GM19239 (cell line): ENCODE measurements at regions not wholly inside any gene's neighbourhood (a gene's known extent, or its start where the extent isn't known, plus 50 kb on each side); places are given as distances from the start of the nearest gene placed in this dataset.
A peak's percentile ranks its signal among the peaks of the same experiment; 100 is the strongest.
"Not testable (repeated sequence)": the region's sequence is repeated elsewhere in the genome, so short reads cannot be mapped to it uniquely, and the experiment has no call there.

Experiments used
- DNase-seq: peaks from one replicate; pipeline ENCODE4 v3.0.0; 2011; ENCODE audit warnings: low spot score; ENCODE audit not compliant: insufficient read length
- FAIRE-seq: peaks from 2 replicates; lab custom pipeline; 2011; peaks lifted over from hg19 to GRCh38; lab: Jason Lieb, UNC

DNA sequence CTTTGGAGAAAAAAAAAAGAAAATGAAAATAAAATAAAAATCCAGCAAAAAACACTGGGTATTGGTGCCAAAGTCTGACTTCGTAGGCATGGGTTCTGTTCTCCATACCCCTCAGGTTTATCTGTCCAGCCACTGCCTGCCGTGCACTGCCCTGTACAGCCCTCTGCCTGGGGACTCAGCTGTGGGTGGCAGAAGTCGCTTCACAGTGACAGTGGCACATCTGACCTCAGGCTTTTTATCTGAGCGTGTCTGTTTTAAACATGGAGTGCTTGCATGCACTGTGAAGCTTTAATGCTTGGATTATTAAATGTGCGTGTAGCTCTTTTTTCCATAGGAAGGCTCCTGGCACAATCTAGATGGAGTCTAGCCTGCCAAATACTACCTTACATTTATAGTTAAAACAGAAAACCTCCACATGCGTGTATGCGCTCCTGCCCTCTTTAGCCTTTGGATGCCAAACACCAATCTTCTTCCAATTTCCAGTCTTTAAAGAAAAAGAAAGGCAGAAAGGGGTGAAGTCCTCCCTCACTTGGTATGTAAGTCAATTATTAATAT lies 375.5 kb downstream of the UTRN start:
- FAIRE-seq (no peak), DNase-seq (no peak)

- DNase-seq, result no peak
- FAIRE-seq, result no peak
Observed at GRCh38 chr6:144661116-144661806, 376.1 kb downstream of the UTRN start.

DNA sequence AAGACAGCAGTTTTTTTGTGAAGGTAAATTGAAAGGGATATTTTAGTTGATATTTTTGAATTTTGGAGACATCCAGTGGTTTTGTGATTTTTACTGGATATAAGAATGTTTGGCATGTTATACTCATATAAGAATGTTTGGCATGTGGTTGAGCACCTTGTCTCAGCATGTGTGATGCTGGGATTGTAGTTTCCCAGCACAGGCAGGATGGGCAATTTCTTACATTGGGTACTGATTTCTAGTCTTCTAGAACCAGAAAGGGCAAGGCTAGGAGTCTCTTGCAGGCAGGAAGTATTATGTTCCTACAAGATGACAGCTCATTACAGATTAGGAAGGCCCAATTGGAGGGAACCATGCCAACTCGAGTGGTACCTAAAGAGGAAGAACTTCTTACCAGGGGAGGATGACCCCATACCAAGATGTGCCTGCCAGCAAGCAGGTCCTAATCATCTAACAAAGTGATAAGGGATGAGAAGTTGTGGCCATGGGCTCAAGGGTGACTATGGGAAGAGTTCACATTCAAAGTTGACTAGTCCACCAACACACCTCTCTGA lies 377.8 kb downstream of the UTRN start:
- no peak for DNase-seq
- no peak for FAIRE-seq

GRCh38 chr6:144664281-144664680 lies 379.1 kb downstream of the UTRN start:
- DNase-seq (no peak), FAIRE-seq (no peak)

DNA sequence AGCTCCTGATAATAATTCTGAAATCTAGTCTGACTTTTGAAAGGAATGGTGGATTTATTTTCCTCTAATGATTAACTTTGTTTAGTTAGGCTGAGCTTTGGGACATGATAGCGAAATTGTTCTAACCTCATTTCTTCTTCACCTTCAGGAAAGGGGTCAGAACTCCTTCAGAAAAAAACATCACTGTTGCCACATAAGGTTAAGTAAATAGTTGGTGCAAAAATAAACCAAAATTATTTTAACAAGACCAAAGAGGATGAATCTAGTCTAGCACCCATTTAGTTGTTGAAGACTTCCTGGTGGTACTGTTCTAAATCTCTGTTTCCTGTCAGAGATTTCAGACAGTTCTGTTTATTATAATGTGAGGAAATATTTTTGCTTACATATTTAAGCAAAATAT lies 379.8 kb downstream of the UTRN start:
- DNase-seq, result no peak
- peak; percentile 21 for FAIRE-seq

DNA sequence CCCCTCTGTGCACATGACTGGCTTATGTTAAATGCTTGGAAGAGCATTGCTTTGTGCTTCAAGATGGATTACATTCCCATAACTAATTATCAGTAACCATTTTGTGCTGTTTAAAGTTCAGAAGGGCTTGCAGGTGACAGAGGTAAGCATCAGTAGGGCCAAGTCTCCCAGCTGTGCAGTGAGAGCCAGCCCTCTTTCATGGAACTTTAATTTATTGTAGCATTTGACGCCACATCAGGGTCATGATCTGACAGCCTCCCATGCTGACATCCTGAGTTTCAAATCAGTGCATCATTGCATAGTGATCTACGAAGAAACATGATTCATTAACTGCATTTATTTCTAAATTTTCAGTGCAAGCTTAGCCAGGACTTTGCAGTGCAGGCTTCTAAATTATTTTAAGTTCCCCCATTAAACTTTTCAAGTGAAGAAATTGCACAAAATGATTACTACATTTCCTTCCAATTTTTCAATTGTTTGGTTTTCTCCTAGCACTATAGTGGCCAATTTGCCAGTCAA lies 380.9 kb downstream of the UTRN start:
- no peak for FAIRE-seq
- no peak for DNase-seq

- no peak for DNase-seq
- FAIRE-seq, result no peak
Observed at GRCh38 chr6:144666781-144667180, 381.6 kb downstream of the UTRN start.

DNA sequence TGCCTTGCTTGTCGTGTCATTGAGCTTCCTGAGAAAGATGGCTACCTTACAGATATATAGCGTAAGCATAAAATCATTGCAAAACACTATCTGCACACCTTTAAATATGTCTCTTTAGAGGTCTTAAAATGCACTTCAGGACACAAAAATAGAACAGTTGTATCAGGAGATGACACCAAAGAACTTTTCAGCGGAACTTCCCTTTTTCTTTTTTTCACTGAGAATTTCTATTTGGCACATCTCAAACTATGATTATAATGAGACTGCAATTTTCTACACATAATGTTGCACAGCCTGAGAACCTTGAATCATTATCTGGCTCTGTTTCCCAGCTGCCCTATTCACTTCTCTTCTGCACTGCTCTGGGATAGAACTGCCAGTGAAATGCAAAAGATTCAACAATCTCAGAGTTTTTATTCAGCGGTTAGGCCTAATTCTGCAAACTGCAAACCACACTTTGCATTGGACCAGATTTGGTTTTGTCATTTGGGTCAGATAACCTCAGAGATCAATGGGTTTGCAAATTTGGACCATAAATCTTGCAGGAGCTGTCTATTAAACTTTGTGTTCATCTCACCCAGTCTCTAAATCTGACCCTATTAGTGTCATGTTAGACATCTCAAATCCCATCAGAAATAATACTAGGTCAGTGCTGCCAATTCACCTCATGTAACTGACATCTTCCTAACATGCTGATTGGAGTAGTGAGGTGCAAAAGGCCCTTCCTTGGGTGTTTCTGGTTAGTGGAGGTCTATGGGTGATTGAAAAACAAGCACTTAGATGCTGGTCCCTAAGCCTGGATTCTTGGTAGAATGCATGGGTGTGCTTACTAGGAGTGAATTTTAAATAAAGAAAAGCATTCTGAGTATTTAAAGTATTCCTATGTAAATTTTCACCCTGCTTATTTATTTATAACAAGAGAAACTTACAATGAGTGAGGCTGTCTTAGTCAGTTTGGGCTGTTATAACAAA lies 382.7 kb downstream of the UTRN start:
- FAIRE-seq (peak; percentile 52), DNase-seq (no peak)

- not testable (repeated sequence) for FAIRE-seq, DNase-seq
Observed at GRCh38 chr6:144670259-144670658, 385.1 kb downstream of the UTRN start.

DNA sequence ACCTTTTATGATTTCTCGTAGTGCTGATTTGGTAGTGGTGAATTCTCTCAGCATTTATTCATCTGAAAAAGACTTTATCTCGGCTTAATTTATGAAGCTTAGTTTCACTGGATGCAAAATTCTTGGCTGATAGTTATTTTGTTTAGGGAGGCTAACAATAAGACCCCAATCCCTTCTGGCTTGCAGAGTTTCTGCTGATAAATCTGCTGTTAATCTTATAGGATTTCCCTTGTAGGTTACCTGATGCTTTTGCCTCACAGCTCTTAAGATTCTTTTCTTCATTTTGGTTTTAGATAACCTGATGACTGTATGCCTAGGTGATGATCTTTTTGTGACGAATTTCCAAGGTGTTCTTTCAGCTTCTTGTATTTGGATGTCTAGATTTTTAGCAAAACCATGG lies 388.7 kb downstream of the UTRN start:
- no peak for FAIRE-seq

GRCh38 chr6:144675231-144675861 lies 390.2 kb downstream of the UTRN start:
- no peak for DNase-seq
- peak; percentile 42 for FAIRE-seq

More for the DNA sequence above, 388.7 kb downstream of the UTRN start:
- DNase-seq, result no peak

DNA sequence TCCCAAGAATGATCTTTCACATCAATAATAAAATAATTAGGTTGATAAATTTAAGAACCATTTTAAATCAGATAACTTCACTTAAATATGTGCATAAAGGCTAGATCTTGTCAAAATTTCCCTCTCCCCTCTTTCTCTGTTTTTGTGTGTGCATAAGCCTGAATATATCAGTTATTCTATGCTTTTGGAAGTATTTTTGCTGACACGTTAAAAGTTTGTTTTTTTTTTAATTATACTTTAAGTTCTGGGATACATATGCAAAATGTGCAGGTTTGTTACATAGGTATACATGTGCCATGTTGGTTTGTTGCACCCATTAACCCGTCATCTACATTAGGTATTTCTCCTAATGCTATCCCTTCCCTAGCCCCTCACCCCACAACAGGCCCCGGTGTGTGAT lies 391.2 kb downstream of the UTRN start:
- FAIRE-seq, DNase-seq: not testable (repeated sequence)

DNA sequence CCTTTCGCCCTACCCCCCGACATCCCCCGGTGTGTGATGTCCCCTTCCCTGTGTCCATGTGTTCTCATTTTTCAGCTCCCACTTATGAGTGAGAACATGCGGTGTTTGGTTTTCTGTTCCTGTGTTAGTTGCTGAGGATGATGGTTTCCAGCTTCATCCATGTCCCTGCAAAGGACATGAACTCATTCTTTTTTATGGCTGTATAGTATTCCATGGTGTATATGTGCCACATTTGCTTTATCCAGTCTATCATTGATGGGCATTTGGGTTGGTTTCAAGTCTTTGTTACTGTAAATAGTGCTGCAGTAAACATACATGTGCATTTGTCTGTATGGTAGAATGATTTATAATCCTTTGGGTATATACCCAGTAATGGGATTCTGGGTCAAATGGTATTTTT lies 392.1 kb downstream of the UTRN start:
- DNase-seq, FAIRE-seq: not testable (repeated sequence)

GRCh38 chr6:144678844-144679243 lies 393.7 kb downstream of the UTRN start:
- FAIRE-seq (no peak), DNase-seq (no peak)

DNA sequence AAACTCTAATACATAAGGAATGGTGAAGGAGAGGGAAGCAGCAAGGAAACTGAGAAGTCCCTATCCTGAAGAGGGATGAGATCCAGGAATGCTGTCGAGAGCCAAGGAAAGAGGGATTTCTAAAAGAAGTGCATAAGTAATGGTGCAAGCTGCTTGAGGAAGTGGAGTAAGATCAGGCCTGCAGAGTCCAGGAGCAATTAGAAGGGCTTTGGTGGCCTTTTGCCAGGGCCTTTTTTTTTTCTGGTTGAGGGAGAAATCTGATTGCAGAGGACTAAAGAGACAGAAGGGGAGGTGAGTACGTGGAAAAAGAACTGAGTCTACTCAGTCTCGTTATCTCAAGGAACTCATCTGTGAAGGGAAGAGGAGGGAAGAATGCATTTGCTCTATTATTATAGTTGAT lies 396.2 kb downstream of the UTRN start:
- FAIRE-seq, result no peak
- no peak for DNase-seq

DNA sequence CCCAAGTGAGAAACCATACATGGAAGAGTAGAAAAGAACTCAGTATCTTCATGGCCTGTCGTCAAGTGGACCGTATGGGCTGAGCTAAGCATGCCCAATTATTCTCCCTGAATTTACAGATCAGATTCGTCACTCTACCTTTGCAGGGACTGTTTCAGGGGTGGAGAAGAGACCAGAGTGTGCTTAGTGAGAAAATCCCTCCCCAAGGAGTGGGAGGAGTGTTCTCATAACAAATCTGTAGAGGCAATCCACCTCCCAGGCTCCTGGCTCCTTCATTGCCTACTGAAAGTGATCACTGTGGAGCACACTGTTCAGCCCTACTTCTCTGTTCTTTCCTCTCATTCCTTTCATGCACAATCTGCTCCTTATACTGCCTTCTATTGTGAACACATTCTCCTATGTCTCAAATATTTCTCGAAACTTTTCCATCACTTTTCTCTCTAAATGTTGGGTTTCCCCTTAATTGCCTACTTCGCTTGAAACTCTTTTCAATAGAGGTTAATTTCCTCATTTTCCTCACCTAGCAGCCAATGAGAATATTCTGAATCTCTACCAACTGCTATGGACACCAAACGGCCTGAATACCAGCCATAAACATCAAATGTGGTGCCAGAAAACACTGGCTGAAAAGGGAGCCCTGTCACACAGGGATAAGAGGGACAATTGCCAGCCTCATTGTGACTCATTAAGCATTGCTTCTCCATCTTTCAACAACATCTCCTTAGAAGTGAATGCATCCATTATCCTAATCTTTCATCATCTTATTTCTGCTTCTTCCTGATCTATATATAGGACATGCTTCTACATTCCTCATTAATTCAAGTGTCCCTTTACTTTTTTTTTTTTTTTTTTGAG lies 398.3 kb downstream of the UTRN start:
- FAIRE-seq, result no peak
- no peak for DNase-seq

GRCh38 chr6:144688713-144689112 lies 403.6 kb downstream of the UTRN start:
- no peak for DNase-seq
- no peak for FAIRE-seq

- FAIRE-seq, result no peak
- no peak for DNase-seq
Observed at GRCh38 chr6:144689503-144690040, 404.4 kb downstream of the UTRN start.

DNA sequence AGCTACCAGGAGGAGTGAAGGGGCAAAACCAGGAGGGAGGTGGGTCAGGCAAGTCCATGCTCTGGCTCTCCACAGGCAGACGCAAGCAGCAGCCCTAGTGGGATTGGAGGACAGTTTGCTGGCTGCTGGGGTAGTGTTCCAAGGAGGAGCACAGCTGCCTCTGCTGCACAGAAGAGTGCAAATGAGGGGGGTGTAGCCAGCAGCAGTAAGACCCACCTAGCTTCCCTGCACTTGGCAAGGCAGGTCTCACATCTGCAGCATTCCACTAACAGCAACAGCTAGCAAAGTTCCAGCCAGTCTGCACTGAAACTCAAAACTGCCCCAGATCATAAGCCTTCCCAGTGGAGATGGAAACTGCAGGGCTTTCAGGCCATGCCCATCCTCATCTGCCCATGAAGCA lies 405.0 kb downstream of the UTRN start:
- FAIRE-seq (no peak), DNase-seq (no peak)
